Upper lobe of right lung (tissue), 1 donor: ENCODE measurements at regions not wholly inside any gene's neighbourhood (a gene's known extent, or its start where the extent isn't known, plus 50 kb on each side); places are given as distances from the start of the nearest gene placed in this dataset.

ENCODE experiments used
- ATAC-seq: fragments of 200-7000 bp; cut with Tn5 transposase; one replicate; pipeline ENCODE4 v1.9.1; 2020; ENCODE audit warnings: mild to moderate bottlenecking, moderate library complexity
- DNase-seq: peaks from one replicate; pipeline ENCODE4 v3.0.0-alpha.2; 2020
- H3K27ac ChIP-seq: fragments of 200-600 bp; one replicate; pipeline ENCODE4 v1.8.0; 2022
- H3K27me3 ChIP-seq: fragments of 200-600 bp; one replicate; pipeline ENCODE4 v1.8.0; 2022; ENCODE audit warnings: mild to moderate bottlenecking
- H3K36me3 ChIP-seq: fragments of 200-600 bp; one replicate; pipeline ENCODE4 v1.8.0; 2022
- H3K4me1 ChIP-seq: fragments of 200-600 bp; one replicate; pipeline ENCODE4 v1.8.0; 2022
- H3K4me3 ChIP-seq: fragments of 200-600 bp; one replicate; pipeline ENCODE4 v1.8.0; 2022; ENCODE audit warnings: mild to moderate bottlenecking
- H3K9me3 ChIP-seq: fragments of 200-600 bp; one replicate; pipeline ENCODE4 v1.8.0; 2022
- intact Hi-C: fragments of 100-400 bp; cut with DNase I; formaldehyde crosslinking; loops from one replicate; pipeline ENCODE4 v1.11.0; 2022
- TF ChIP-seq, protein P1 (sequence below): fragments of 200-600 bp; IDR thresholded peaks from one replicate; pipeline ENCODE4 v1.8.0; 2022; ENCODE audit warnings: antibody characterized with exemption
- donor health status: DM: no; HTN: yes; CAD: no; lungs with severe emphysema.

DNA sequence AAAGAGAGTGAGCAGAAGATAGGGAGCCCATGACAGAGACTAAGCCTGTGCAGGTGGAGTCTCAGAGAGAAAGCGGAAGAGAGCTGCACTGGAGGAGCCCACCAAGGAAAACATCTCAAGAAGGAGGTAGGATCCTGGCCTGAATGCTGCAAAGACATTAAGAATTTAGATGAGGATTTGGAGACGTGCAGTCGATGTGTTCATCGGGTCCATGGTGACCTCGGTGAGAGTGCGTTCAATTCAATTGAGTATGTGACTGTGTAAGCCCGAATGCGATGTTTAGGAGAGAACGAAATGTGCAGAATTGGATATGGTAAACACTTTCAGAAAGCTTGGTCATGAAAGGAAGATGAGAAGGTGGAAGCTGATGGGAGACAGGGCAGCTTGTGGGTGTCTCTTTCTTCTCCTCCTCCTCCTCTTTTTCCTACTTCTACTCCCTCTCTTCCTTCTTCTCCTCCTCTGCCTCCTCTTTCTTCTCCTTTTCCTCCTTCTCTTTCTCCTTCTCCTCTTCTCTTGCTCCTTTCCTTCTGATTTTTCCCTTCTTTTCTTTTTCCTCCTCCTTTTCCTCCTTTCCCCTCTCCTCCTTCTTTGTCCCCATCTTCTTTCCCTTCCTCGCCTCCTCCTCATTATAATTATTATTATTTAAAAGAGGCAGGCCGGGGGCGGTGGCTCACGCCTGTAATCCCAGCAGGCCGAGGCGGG lies 276.0 kb downstream of the RPS24 start:
- H3K4me1 ChIP-seq = no peaks in the 10 kb centered on the region
- no peak for DNase-seq
- H3K4me3 ChIP-seq = no peak overlapping the region
- no peaks in the 10 kb centered on the region for H3K9me3 ChIP-seq
- intact Hi-C loops = no loop called here
- H3K36me3 ChIP-seq = no peaks in the 10 kb centered on the region
- H3K27me3 ChIP-seq = no peaks in the 10 kb centered on the region
- no peak overlapping the region for H3K27ac ChIP-seq
- ATAC-seq = no peak
- TF ChIP-seq, protein P1, sequence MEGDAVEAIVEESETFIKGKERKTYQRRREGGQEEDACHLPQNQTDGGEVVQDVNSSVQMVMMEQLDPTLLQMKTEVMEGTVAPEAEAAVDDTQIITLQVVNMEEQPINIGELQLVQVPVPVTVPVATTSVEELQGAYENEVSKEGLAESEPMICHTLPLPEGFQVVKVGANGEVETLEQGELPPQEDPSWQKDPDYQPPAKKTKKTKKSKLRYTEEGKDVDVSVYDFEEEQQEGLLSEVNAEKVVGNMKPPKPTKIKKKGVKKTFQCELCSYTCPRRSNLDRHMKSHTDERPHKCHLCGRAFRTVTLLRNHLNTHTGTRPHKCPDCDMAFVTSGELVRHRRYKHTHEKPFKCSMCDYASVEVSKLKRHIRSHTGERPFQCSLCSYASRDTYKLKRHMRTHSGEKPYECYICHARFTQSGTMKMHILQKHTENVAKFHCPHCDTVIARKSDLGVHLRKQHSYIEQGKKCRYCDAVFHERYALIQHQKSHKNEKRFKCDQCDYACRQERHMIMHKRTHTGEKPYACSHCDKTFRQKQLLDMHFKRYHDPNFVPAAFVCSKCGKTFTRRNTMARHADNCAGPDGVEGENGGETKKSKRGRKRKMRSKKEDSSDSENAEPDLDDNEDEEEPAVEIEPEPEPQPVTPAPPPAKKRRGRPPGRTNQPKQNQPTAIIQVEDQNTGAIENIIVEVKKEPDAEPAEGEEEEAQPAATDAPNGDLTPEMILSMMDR = no peak

- Histone ChIP-seq H3K4me3 (no peak overlapping the region), H3K36me3 (no peaks in the 10 kb centered on the region), H3K27ac (no peak overlapping the region), H3K9me3 (no peaks in the 10 kb centered on the region), H3K4me1 (no peaks in the 10 kb centered on the region), H3K27me3 (no peaks in the 10 kb centered on the region)
- DNase-seq (no peak), ATAC-seq (no peak)
- TF ChIP-seq, protein P1 = no peak
- intact Hi-C loops = no loop called here
Measured at GRCh38 chr10:78310481-78311080, 276.9 kb downstream of the RPS24 start.

DNA sequence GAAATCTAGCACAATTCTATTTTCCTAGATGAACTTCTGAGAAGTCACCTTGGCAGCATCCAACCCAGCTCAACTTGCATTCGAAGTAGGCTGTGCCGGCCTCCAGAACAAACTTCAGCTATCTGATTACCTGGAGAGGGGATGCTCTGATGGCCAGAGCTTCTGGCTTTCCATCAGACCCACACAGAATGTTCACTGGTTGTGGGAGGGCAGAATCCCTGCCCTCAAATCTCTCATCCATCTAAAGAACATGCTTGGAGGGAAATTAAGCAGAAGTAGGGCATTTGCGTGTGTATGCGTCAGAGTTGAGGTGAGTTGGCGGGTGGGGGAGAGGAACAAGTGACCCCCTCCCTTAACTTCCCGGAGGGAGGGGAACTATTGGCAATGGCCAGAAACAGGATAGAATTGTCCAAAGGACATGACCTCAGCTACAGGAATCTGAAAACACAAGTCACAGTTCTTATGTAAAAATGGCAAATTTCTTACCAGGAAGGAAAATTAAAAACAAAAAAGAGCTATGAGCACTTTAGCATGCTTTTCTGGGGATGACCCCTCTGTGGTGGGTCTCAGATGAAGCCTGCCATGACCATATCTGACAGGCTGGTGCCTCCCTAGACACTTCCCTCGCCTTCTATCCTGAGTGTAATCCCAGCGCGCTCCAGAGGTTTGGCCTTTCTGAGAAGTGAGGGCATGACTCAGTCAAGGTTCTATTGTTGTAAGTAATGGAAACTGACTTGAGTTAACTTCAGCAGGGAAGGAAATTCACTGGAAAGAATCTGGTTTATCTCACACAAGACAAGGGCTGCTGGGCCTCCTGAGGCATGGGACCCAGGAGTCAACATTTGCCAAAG lies 278.8 kb downstream of the RPS24 start:
- DNase-seq (no peak), ATAC-seq (no peak)
- H3K27ac ChIP-seq = no peak overlapping the region
- H3K9me3 ChIP-seq = no peaks in the 10 kb centered on the region
- no peaks in the 10 kb centered on the region for H3K27me3 ChIP-seq
- peaks cover 8% of the 10 kb centered on the region for H3K4me1 ChIP-seq
- H3K36me3 ChIP-seq = no peaks in the 10 kb centered on the region
- TF ChIP-seq, protein P1 = no peak
- intact Hi-C loops = no loop called here
- H3K4me3 ChIP-seq = no peak overlapping the region

DNA sequence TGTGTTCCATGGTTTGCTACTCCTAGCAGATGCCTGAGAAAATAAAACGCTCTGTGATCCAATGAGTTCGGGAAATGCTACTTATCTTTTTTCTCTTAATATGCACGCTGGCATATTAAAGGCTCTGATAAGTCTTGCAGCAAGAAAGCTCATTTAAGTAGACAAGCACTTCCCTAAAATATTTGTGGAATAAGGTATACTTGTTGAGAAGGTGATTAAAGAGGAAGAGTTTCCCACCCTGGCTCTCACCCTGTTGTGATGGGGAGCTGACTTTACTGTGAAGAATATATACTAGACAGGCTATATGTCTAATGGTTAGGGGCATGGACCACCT lies 279.4 kb downstream of the RPS24 start:
- ATAC-seq (no peak), DNase-seq (no peak)
- H3K4me3 ChIP-seq = no peak overlapping the region
- no peaks in the 10 kb centered on the region for H3K36me3 ChIP-seq
- TF ChIP-seq, protein P1 = no peak
- intact Hi-C loops = no loop called here
- H3K9me3 ChIP-seq = no peaks in the 10 kb centered on the region
- peaks cover 8% of the 10 kb centered on the region for H3K4me1 ChIP-seq
- H3K27me3 ChIP-seq = no peaks in the 10 kb centered on the region
- H3K27ac ChIP-seq = no peak overlapping the region

DNA sequence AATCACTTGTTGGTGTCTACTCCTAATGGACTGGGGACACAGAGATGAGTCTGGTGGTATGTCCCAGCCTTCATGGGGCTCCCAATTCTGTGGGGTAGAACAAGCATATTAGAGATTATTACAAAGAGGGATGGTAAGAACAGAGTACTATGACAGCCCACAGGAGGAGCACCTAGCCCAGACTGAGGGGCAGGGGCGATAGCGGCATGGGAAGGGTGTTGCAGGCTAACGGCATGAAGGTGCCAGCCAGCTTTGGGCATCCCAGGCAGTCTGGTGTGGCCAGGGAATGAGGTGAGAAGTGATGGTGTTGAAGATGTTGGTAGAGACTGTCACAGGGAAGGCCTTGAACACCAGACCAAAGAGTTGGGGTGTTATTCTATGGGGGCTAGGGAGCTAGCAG lies 280.0 kb downstream of the RPS24 start:
- no peak for ATAC-seq
- H3K9me3 ChIP-seq = no peaks in the 10 kb centered on the region

More for the DNA sequence above, 280.0 kb downstream of the RPS24 start:
- DNase-seq = no peak
- intact Hi-C loops = no loop called here
- no peak overlapping the region for H3K27ac ChIP-seq
- no peak overlapping the region for H3K4me3 ChIP-seq
- H3K27me3 ChIP-seq = no peaks in the 10 kb centered on the region
- TF ChIP-seq, protein P1 = no peak
- peaks cover 8% of the 10 kb centered on the region for H3K4me1 ChIP-seq
- no peaks in the 10 kb centered on the region for H3K36me3 ChIP-seq
